Esophagus squamous epithelium (tissue), 5 donors: ENCODE measurements at regions not wholly inside any gene's neighbourhood (a gene's known extent, or its start where the extent isn't known, plus 50 kb on each side); places are given as distances from the start of the nearest gene placed in this dataset.

Source experiments
- DNase-seq: peaks from one replicate; lab custom pipeline; 2025; lab: John Stamatoyannopoulos, UW
- H3K27ac ChIP-seq, 4 donors: fragments of 200-600 bp; sonication (generic); one replicate each; pipeline ENCODE4 v1.5.1; 2016 to 2019; ENCODE audit warnings: mild to moderate bottlenecking in 1 of 4
- H3K27me3 ChIP-seq, 4 donors: fragments of 200-600 bp; sonication (generic); 1 replicate in 3 of 4; 2 replicates in 1 of 4; pipeline versions ENCODE4 v1.5.1 to v1.6.0; 2017 to 2021; ENCODE audit warnings: antibody characterized with exemption in 1 of 4
- H3K36me3 ChIP-seq, 3 donors: fragments of 200-600 bp; sonication (generic); one replicate each; pipeline ENCODE4 v1.5.1; 2016 to 2019
- H3K4me1 ChIP-seq, 3 donors: fragments of 200-600 bp; sonication (generic); one replicate each; pipeline ENCODE4 v1.5.1; 2017 to 2019
- H3K4me3 ChIP-seq, 4 donors: fragments of 200-600 bp; sonication (generic); 1 replicate in 3 of 4; 2 replicates in 1 of 4; pipeline ENCODE4 v1.5.1; 2016 to 2019; ENCODE audit warnings: mild to moderate bottlenecking in 2 of 4, moderate library complexity in 1 of 4
- H3K9me3 ChIP-seq, 3 donors: fragments of 200-600 bp; sonication (generic); one replicate each; pipeline ENCODE4 v1.5.1; 2016 to 2019
- POLR2A ChIP-seq, 4 donors: fragments of 450-650 bp; IDR thresholded peaks; one replicate each; pipeline ENCODE4 v1.6.1; 2017; ENCODE audit warnings: antibody characterized with exemption in 4 of 4, mild to moderate bottlenecking in 4 of 4, moderate library complexity in 3 of 4
- WGBS, 2 donors: methylation state at CpG; one replicate each; pipeline ENCODE4 v1.1.5; 2018; 5-methylcytosine and 5-hydroxymethylcytosine counted together
- intact Hi-C: fragments of 100-400 bp; cut with DNase I; formaldehyde crosslinking; loops from one replicate; pipeline ENCODE4 v1.15.0; 2022
- TF ChIP-seq, protein P1 (sequence below), 6 experiments: fragments of 450-650 bp in 4 of 6; fragments of 200-600 bp in 2 of 6; sonication (generic) in 2 of 6; IDR thresholded peaks; one replicate each; pipeline ENCODE4 v1.5.1; 2016 to 2019; ENCODE audit warnings: antibody characterized with exemption in 6 of 6, mild to moderate bottlenecking in 4 of 6, moderate library complexity in 4 of 6
- donor health status: DM: yes; HTN: yes; CAD: no.

DNA sequence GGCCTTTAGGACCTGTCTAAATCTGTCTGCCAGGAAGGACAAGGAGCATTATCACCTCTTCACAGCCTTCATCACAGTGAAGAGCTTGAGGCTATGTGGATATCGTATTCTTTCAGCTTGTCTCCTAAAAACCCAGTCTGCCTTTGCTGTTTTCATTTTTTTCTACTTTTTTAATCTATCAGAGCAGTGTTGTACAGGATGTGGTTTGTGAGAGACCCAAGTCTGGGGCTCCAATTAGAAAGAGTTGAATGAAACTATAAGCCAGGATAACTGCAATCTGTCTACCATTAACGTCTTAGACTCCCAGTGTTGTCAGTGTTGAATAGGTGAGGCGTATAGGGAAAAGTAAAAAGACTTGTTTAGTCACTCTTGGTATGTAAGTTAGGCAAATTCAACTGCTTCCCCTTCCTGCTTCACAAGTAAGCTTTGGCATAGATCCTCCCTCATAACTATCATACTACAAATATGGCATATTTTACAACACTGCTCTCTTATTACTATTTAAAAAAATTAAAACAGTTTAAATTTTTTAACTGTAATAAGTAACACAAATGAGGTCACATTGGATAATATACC lies 1225.8 kb upstream of the PRMT6 start:
- Histone ChIP-seq H3K4me3 (no peak overlapping the region), H3K4me1 (no peaks in the 10 kb centered on the region), H3K9me3 (no peaks in the 10 kb centered on the region), H3K27ac (no peak overlapping the region), H3K36me3 (no peaks in the 10 kb centered on the region), H3K27me3 (no peaks in the 10 kb centered on the region)
- 26 to 32% methylated on average over 3 of the region's 3 CpGs for WGBS, 2 donors
- intact Hi-C loops: no loop called here
- TF ChIP-seq POLR2A (IDR thresholded peaks at IDR 0.05): no peak
- TF ChIP-seq, protein P1, sequence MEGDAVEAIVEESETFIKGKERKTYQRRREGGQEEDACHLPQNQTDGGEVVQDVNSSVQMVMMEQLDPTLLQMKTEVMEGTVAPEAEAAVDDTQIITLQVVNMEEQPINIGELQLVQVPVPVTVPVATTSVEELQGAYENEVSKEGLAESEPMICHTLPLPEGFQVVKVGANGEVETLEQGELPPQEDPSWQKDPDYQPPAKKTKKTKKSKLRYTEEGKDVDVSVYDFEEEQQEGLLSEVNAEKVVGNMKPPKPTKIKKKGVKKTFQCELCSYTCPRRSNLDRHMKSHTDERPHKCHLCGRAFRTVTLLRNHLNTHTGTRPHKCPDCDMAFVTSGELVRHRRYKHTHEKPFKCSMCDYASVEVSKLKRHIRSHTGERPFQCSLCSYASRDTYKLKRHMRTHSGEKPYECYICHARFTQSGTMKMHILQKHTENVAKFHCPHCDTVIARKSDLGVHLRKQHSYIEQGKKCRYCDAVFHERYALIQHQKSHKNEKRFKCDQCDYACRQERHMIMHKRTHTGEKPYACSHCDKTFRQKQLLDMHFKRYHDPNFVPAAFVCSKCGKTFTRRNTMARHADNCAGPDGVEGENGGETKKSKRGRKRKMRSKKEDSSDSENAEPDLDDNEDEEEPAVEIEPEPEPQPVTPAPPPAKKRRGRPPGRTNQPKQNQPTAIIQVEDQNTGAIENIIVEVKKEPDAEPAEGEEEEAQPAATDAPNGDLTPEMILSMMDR (IDR thresholded peaks at IDR 0.05): no peak
- no peak for DNase-seq

DNA sequence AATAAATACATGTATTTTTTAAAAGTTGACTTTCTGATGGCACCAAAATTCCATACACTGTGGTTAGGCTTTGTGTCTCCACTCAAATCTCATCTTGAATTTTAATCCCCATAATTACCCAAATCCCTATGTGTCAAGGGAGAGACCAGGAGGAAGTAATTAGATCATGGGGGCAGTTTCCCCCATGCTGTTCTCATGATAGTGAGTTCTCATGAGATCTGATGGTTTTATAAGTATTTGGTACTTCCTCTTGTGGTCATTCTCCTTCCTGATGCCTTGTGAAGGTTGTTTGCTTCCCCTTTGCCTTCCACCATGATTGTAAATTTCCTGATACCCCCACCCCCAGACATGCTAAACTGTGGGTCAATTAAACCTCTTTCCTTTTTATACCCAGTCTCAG lies 1218.4 kb upstream of the PRMT6 start:
- Histone ChIP-seq H3K27ac (no peak overlapping the region), H3K36me3 (no peaks in the 10 kb centered on the region), H3K9me3 (no peaks in the 10 kb centered on the region), H3K27me3 (no peaks in the 10 kb centered on the region), H3K4me1 (no peaks in the 10 kb centered on the region), H3K4me3 (no peak overlapping the region)
- no peak for DNase-seq
- intact Hi-C loops: no loop called here
- no peak for TF ChIP-seq POLR2A (IDR thresholded peaks at IDR 0.05)
- TF ChIP-seq, protein P1 (IDR thresholded peaks at IDR 0.05): no peak

DNA sequence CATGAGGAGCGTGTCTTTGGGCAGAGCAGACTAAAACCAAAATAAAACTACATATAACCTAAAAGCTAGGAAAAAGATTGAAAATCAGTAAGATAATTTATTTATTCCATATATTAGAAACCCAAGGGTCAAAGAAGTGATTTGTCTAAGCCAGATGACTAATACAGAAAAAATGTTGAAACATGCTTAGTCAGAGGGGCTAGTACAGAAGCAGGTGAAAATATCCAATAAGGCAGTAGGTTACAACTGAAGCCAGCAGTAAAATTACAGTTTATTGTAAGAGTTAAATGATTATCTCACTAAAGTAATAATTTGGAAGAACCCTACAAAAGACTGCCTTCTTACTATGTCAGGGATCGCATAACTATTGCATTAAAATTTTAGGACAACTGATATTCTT lies 1190.9 kb upstream of the PRMT6 start:
- Histone ChIP-seq H3K36me3 (no peaks in the 10 kb centered on the region), H3K9me3 (no peaks in the 10 kb centered on the region), H3K4me3 (no peak overlapping the region), H3K27ac (no peak overlapping the region), H3K27me3 (no peaks in the 10 kb centered on the region), H3K4me1 (no peaks in the 10 kb centered on the region)
- TF ChIP-seq, protein P1 (IDR thresholded peaks at IDR 0.05): no peak
- TF ChIP-seq POLR2A (IDR thresholded peaks at IDR 0.05): no peak
- DNase-seq: no peak
- WGBS, 2 donors: 85 to 87% methylated on average over 2 of the region's 2 CpGs
- intact Hi-C loops: no loop called here

DNA sequence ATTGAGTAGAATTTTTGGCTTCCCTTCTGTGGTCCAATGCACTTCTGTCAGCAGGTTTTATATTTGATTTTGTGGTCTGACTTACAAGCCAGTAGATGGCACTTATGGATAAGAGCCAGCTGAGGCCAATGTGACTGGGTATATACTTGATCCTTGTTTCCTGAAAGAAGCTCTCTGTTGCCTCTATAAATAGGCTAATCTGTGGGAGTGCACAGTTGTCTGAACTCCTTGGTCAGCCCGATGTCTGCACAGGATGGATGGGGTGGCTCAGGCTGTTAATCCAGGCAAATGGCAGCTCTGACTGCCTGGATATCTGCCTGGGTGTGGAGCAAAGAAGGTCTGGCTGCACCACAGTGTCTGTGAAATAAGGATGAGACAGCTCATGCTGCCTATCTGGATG lies 1183.7 kb upstream of the PRMT6 start:
- Histone ChIP-seq H3K4me3 (no peak overlapping the region), H3K36me3 (no peaks in the 10 kb centered on the region), H3K27me3 (no peaks in the 10 kb centered on the region), H3K27ac (no peak overlapping the region), H3K9me3 (peaks cover 0 to 6% (median 0%) of the 10 kb centered on the region in 3 donors), H3K4me1 (no peaks in the 10 kb centered on the region)
- intact Hi-C loops: no loop called here
- 71% methylated on average over 1 of the region's 1 CpG; no CpG with 5 or more reads in 1 of the 2 donors for WGBS, 2 donors
- no peak for TF ChIP-seq POLR2A (IDR thresholded peaks at IDR 0.05)
- TF ChIP-seq, protein P1 (IDR thresholded peaks at IDR 0.05): no peak
- no peak for DNase-seq

DNA sequence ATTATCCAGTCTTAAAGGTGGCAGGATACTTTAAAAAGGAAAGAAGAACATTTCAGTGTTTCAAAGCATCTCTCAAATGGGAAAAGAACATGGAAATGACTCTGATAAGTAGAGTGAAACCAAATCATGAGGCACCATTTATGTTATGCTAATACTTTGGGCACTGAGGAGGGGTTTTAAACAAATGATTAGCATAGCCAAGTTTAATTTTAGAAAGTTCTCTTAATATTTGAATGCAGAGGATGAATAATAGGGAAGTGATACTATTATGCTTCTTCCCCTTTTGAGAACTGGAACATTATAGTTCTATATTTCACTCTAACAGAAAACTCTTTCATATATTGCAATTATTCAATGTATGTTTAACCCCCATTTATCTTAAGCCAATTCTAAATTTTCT lies 1181.9 kb upstream of the PRMT6 start:
- no peaks in the 10 kb centered on the region for H3K36me3 ChIP-seq
- TF ChIP-seq, protein P1 (IDR thresholded peaks at IDR 0.05): no peak
- TF ChIP-seq POLR2A (IDR thresholded peaks at IDR 0.05): no peak
- H3K9me3 ChIP-seq: peaks cover 0 to 6% (median 0%) of the 10 kb centered on the region in 3 donors
- H3K27ac ChIP-seq: no peak overlapping the region
- H3K27me3 ChIP-seq: no peaks in the 10 kb centered on the region
- intact Hi-C loops: no loop called here
- no peak for DNase-seq
- H3K4me1 ChIP-seq: no peaks in the 10 kb centered on the region
- H3K4me3 ChIP-seq: no peak overlapping the region
